SU-DHL-6 (cell line): ENCODE measurements at regions not wholly inside any gene's neighbourhood (a gene's known extent, or its start where the extent isn't known, plus 50 kb on each side); places are given as distances from the start of the nearest gene placed in this dataset.

Experiments
- H2AFZ ChIP-seq: fragments of 200-600 bp; sonication (generic); 2 replicates; pipeline ENCODE4 v1.6.1; 2014; ENCODE audit warnings: low read depth, mild to moderate bottlenecking, moderate library complexity, mixed read lengths, antibody characterized with exemption, low read length; ENCODE audit not compliant: severe bottlenecking
- H3F3A ChIP-seq: fragments of 200-600 bp; shearing (Covaris generic); 2 replicates; pipeline ENCODE4 v1.6.0; 2016; ENCODE audit warnings: antibody characterized with exemption, mild to moderate bottlenecking; ENCODE audit not compliant: insufficient read depth
- H3K27ac ChIP-seq: fragments of 200-600 bp; sonication (generic); 2 replicates; pipeline ENCODE4 v1.5.1; 2016; ENCODE audit warnings: low read depth, mild to moderate bottlenecking, low read length, moderate library complexity, mixed read lengths
- H3K27me3 ChIP-seq: fragments of 200-600 bp; sonication (generic), shearing (Covaris generic); 2 replicates; pipeline ENCODE4 v1.6.0; 2014; ENCODE audit warnings: mild to moderate bottlenecking, low read length
- H3K36me3 ChIP-seq: fragments of 200-600 bp; sonication (generic); 2 replicates; pipeline ENCODE4 v1.6.1; 2014; ENCODE audit warnings: mild to moderate bottlenecking, low read length, mixed read lengths
- H3K4me2 ChIP-seq: fragments of 300-600, 200-600 bp; shearing (Covaris generic), sonication (generic); 2 replicates; pipeline ENCODE4 v1.6.0; 2014; ENCODE audit warnings: low read length, low read depth, mild to moderate bottlenecking; ENCODE audit not compliant: poor library complexity, severe bottlenecking
- H3K4me3 ChIP-seq: fragments of 200-600 bp; sonication (generic); 2 replicates; pipeline ENCODE4 v1.5.1; 2014; ENCODE audit warnings: antibody characterized with exemption, low read length, mild to moderate bottlenecking, mixed read lengths; ENCODE audit not compliant: insufficient read depth, poor library complexity, severe bottlenecking
- H3K79me2 ChIP-seq: fragments of 200-600 bp; sonication (generic); 2 replicates; pipeline ENCODE4 v1.6.1; 2014; ENCODE audit warnings: mild to moderate bottlenecking, low read length, moderate library complexity; ENCODE audit not compliant: insufficient read depth
- H3K9ac ChIP-seq: fragments of 200-600 bp; sonication (generic); 2 replicates; pipeline ENCODE4 v1.7.0; 2014; ENCODE audit warnings: mild to moderate bottlenecking, low read length
- H3K9me2 ChIP-seq: fragments of 200-600 bp; sonication (generic); replicated peaks from 2 replicates; pipeline ENCODE4 v1.6.1; 2014; ENCODE audit warnings: low read length; ENCODE audit not compliant: insufficient read depth
- H3K9me3 ChIP-seq: fragments of 200-600 bp; sonication (generic); 2 replicates; pipeline ENCODE4 v1.6.1; 2014; ENCODE audit warnings: low read length, mixed read lengths; ENCODE audit not compliant: insufficient read depth
- H4K20me1 ChIP-seq: fragments of 200-600 bp; sonication (generic); 2 replicates; pipeline ENCODE4 v1.6.1; 2014; ENCODE audit warnings: low read depth, mild to moderate bottlenecking, antibody characterized with exemption, low read length, moderate library complexity, mixed read lengths
- EZH2phosphoT487 ChIP-seq: fragments of 200-600 bp; sonication (generic), shearing (Covaris generic); conservative IDR thresholded peaks from 2 replicates; pipeline ENCODE4 v1.6.1; 2018; ENCODE audit warnings: mild to moderate bottlenecking, antibody characterized with exemption, low read length, moderate library complexity, mixed read lengths
- TF ChIP-seq, protein P1 (sequence below): fragments of 200-600 bp; sonication (generic); IDR thresholded peaks from one replicate; pipeline ENCODE4 v1.5.1; 2017; ENCODE audit warnings: antibody characterized with exemption, mild to moderate bottlenecking, low read length, moderate library complexity; ENCODE audit not compliant: insufficient read depth, poor library complexity, severe bottlenecking

DNA sequence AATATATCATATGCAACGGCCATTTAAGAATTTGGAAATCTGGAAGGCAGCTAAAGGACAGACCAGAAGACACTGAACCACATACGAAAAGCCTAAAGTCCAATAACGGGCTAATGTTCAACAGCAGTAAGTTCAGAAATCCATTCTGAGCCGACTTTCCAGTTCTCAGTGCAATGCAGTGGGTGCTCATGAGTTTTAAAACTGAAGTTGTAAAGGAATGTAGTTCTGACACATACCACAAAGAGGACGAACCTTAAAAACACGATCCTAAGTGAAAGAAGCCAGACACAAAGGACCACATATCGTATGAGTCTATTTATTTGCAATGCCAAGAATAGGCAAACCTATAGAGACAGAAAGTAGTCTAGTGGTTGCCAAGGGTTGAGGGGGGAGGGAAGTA is 278.3 kb upstream of the ZFHX3 start:
- Histone ChIP-seq H3K79me2 (no peaks in the 10 kb centered on the region), H3K27me3 (no peaks in the 10 kb centered on the region), H3K9ac (no peak overlapping the region), H3K4me2 (no peak overlapping the region), H3F3A (no peaks in the 10 kb centered on the region), H3K4me3 (no peak overlapping the region), H3K27ac (no peak overlapping the region), H3K36me3 (no peaks in the 10 kb centered on the region), H2AFZ (no peak overlapping the region), H3K9me3 (no peaks in the 10 kb centered on the region), H4K20me1 (no peaks in the 10 kb centered on the region), H3K9me2 (no peaks in the 10 kb centered on the region)
- no peak for TF ChIP-seq EZH2phosphoT487
- TF ChIP-seq, protein P1, sequence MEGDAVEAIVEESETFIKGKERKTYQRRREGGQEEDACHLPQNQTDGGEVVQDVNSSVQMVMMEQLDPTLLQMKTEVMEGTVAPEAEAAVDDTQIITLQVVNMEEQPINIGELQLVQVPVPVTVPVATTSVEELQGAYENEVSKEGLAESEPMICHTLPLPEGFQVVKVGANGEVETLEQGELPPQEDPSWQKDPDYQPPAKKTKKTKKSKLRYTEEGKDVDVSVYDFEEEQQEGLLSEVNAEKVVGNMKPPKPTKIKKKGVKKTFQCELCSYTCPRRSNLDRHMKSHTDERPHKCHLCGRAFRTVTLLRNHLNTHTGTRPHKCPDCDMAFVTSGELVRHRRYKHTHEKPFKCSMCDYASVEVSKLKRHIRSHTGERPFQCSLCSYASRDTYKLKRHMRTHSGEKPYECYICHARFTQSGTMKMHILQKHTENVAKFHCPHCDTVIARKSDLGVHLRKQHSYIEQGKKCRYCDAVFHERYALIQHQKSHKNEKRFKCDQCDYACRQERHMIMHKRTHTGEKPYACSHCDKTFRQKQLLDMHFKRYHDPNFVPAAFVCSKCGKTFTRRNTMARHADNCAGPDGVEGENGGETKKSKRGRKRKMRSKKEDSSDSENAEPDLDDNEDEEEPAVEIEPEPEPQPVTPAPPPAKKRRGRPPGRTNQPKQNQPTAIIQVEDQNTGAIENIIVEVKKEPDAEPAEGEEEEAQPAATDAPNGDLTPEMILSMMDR: no peak

DNA sequence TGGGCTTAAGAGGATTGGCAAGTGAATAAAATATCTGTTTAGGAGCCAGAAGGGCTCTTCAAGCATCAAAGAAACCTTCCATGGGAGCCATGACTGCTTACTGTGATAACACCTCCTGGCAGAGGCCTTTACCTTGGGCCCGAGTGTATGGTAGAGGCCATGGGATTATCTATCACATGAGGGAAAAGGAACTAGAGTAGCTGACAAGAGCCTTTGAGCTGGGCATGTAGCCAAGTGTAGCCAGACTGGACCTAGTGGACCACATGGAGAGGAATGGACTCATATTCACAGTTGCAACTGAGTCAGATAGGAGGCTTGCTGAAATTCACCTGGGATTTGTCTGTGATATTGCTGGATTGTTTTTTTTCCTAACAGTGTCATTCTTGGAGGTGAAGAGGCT is 276.0 kb upstream of the ZFHX3 start:
- H3K9ac ChIP-seq: no peak overlapping the region
- H3K4me2 ChIP-seq: no peak overlapping the region
- no peaks in the 10 kb centered on the region for H3K9me2 ChIP-seq
- H2AFZ ChIP-seq: no peak overlapping the region
- no peaks in the 10 kb centered on the region for H3K9me3 ChIP-seq
- no peaks in the 10 kb centered on the region for H3F3A ChIP-seq
- no peaks in the 10 kb centered on the region for H3K79me2 ChIP-seq
- no peaks in the 10 kb centered on the region for H3K27me3 ChIP-seq
- H3K27ac ChIP-seq: no peak overlapping the region
- no peaks in the 10 kb centered on the region for H4K20me1 ChIP-seq
- no peak overlapping the region for H3K4me3 ChIP-seq
- TF ChIP-seq EZH2phosphoT487: no peak
- TF ChIP-seq, protein P1: no peak
- H3K36me3 ChIP-seq: no peaks in the 10 kb centered on the region

DNA sequence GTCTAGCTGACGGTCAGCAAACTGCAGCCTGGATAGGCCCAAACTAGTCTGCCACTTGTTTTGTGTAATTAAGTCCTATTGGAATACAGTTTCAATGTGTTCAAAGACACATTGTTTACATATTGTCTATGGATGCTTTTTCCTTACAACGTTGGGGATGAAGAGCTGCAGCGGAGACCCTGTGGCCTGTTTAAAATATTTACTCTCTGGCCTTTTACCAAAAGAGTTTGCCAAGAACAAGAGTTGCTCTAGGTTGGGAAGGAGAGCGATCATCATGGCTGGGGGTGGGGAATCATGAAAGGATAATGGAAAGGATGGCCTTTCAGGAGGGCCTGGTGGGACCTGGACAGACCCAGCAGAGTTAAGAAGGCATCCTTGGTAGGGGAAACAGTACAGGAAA is 274.9 kb upstream of the ZFHX3 start:
- H3K27me3 ChIP-seq: no peaks in the 10 kb centered on the region
- no peak overlapping the region for H3K4me2 ChIP-seq
- no peak overlapping the region for H3K9ac ChIP-seq
- no peak overlapping the region for H2AFZ ChIP-seq
- TF ChIP-seq EZH2phosphoT487: no peak
- TF ChIP-seq, protein P1: no peak
- H3K9me2 ChIP-seq: no peaks in the 10 kb centered on the region
- no peaks in the 10 kb centered on the region for H3K79me2 ChIP-seq
- no peaks in the 10 kb centered on the region for H4K20me1 ChIP-seq
- H3K9me3 ChIP-seq: no peaks in the 10 kb centered on the region
- no peak overlapping the region for H3K27ac ChIP-seq
- H3F3A ChIP-seq: no peaks in the 10 kb centered on the region
- no peaks in the 10 kb centered on the region for H3K36me3 ChIP-seq
- no peak overlapping the region for H3K4me3 ChIP-seq

DNA sequence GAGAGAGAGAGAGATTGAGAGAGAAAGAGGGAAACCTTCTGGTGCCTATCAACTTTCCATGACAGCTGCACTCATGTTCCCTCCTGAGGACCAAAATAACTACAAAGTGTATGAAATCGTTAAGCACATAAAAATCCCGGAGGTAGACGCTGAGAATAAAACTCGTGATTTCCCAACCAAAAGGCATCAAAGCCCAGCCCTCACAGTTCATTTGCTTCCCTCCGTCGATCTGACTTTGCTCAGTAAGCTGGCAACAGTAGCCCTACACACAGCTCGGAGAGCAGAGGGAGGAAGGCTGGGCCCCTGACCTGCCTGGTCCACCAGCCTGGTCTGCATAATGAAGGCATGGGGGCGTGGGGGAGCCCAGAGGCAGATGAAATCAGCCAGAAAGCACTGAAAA is 273.9 kb upstream of the ZFHX3 start:
- H2AFZ ChIP-seq: no peak overlapping the region
- H3K9ac ChIP-seq: no peak overlapping the region

More for the DNA sequence above, 273.9 kb upstream of the ZFHX3 start:
- H4K20me1 ChIP-seq: no peaks in the 10 kb centered on the region
- no peaks in the 10 kb centered on the region for H3F3A ChIP-seq
- H3K9me3 ChIP-seq: no peaks in the 10 kb centered on the region
- H3K27me3 ChIP-seq: no peaks in the 10 kb centered on the region
- no peak overlapping the region for H3K4me2 ChIP-seq
- no peaks in the 10 kb centered on the region for H3K36me3 ChIP-seq
- H3K27ac ChIP-seq: no peak overlapping the region
- H3K79me2 ChIP-seq: no peaks in the 10 kb centered on the region
- H3K4me3 ChIP-seq: no peak overlapping the region
- no peaks in the 10 kb centered on the region for H3K9me2 ChIP-seq
- no peak for TF ChIP-seq EZH2phosphoT487
- TF ChIP-seq, protein P1: no peak
